Activated gamma-delta T cell treated with anti-CD3 and anti-CD28 coated beads, Interleukin-2, amount 50 U/mL, for 16 hours (primary cell): ENCODE measurements at regions not wholly inside any gene's neighbourhood (a gene's known extent, or its start where the extent isn't known, plus 50 kb on each side); places are given as distances from the start of the nearest gene placed in this dataset.

ENCODE experiments used
- DNase-seq: peaks from one replicate; pipeline ENCODE4 v3.0.0-alpha.2; 2020; ENCODE audit warnings: low read depth

DNA sequence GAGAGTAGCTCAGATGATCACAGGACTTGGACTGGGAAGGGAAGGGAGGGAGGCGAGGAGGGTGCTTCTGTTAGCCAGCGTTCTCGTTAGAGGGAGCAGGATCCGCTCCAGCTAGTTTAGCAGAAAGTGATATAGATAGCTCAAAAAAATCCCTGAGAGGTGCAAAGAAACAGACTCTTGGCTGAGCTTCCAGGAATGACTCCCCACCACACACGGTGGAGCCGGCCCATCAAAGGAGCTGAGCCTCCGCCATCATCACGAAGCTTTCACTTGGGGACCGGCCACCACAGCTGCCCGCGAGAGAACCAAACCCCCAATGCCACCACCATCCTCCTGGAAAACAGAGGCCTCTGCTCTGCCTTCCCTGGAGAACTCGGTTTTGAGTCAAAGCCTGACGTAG, 124.6 kb upstream of the BCL2L14 start:
- DNase-seq = no peak

DNA sequence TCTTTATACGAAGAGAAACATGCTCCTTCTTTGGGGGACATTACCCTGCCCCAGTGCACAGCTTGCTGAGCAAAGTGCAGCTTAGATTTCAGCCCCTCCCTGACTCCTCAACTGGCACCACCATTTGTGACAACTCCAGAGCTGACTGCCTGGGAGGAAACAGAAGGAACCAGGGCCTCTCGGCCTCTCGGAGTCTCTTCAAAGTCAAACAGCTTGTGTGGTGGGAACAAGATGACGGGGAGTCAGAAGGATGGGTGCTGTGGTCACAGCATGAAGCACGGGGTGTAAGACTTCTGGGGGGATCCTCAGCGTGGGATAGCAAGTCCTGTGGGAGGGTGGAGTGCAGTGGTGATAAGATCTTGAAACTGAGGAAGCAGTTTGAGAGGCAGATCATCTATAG, 123.5 kb upstream of the BCL2L14 start:
- no peak for DNase-seq

DNA sequence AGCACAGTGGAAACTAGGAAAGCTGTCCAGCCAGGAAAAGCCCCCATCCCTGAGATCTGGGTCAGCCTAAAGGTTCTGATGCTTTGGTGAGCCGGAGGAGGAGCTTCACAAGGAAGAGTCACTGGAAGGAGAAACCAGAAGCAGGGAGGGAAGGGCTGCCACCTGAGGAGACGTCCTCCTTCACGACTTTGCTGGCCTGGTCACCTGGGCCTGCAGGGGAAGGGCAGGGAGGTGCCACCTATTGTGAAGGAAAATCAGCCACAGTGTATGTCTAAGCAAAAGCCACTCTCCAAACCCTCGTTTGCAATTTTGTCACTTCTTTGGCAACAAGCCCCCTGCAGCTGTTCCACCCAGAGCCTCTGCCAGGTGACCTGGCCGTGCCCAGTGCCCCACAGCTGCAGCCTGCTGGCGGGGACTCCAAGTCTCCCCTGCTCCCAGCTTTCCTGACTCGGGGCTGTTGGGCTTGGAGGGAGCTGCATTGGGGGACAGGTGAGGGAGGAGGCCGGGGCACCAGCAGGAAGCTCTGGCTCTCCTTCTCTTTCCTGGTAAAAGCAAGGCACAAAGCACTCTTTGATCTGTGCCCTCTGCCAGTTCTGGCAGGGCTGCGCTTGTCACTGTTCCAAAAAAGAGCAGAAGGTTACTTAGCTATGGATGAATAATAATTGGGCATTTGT, 120.9 kb upstream of the BCL2L14 start:
- no peak for DNase-seq

DNA sequence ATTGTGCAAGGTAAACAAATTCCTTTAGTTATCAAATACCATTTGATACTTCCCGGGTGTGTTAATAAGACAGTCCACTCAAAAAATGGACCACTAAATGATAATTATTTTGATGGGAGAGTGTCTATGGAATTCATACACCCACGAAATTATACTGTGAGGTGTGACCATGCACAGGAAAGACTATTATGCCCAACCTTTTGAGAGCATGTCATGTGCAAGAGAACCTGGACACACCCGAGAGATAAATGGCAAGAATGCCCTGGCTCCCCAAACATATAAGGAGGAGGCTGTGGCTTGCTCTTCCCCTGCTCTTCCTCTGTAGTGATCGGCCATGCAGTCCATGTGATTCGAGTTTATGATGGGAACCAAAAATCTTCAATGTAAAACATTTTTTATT, 119.5 kb upstream of the BCL2L14 start:
- DNase-seq = no peak

DNA sequence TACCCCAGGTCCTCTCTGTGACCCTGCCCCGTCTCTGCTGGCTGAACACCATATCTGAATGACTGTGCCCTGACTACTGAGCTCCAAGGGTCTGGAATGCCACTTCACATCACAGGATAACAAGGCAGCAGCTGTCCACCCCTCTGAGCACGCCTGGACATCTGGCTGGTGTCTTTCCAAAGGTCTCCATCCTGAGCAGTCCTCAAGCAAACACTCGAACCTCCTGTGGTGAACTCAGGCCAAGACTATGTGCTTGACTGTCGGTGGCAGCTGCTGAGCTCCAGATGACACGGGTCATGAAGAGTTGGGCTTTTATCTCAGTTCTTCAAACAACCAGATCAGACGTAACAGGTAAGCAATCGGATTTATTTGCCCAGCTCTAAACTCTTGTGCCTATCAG, 117.2 kb upstream of the BCL2L14 start:
- no peak for DNase-seq

DNA sequence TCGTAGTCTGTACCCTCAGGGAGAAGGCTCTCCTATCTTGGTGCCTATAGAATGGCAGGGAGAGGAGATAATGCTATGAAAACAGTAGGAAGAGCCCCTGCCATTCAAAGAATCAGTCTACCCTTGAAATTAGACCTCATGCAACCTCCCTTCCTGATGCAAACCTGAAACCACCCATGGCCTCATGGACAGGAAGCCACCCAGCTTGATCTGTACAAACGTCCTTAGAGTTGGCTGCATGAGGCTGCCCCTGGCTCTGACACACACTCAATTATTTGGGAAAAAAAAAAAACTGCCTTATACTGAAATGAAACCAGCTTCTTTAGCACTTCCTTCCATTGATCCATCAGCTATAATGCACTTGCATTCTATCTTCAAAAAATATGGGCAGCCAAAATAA, 116.6 kb upstream of the BCL2L14 start:
- DNase-seq = no peak

DNA sequence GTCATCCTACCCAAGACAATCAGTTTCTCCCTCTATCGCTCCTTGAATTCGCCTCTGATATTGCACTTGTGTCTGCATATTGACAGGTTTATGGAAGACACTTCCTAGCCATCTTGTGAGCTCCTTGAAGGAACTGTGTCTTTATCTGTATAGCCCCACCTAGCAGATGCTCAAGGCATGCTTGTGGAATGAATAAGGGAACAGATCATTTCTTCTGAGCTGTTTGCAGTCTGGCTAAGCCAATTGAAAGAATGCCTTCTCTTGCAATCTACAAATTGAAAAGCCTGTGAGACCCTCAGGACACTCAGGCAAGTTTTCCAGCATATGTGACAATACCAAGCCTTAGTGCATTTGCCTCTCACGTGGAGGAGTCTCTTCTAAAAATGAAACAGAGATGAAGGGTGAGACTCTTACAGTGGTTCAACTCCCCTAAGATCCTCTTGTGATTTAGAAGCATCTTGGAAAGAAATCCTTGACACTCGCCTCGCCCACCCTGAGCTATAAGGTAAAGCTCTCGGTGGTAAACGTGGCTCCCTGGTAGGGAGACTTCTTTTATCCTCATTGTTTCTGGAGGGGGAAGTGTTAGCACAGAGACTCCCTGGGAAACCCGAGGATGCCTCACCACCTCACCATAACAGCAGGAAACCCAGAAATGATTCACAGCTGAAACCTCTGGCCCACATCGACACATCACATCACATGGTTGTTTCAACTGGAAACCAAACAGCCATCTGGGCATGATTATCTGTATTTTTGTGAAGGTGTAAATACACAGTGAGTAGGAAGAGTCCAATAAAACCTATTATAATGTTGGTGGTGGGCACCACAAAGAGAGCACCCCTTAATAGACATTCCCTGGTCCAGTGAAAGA, 112.3 kb upstream of the BCL2L14 start:
- peak; percentile 12 for DNase-seq

DNA sequence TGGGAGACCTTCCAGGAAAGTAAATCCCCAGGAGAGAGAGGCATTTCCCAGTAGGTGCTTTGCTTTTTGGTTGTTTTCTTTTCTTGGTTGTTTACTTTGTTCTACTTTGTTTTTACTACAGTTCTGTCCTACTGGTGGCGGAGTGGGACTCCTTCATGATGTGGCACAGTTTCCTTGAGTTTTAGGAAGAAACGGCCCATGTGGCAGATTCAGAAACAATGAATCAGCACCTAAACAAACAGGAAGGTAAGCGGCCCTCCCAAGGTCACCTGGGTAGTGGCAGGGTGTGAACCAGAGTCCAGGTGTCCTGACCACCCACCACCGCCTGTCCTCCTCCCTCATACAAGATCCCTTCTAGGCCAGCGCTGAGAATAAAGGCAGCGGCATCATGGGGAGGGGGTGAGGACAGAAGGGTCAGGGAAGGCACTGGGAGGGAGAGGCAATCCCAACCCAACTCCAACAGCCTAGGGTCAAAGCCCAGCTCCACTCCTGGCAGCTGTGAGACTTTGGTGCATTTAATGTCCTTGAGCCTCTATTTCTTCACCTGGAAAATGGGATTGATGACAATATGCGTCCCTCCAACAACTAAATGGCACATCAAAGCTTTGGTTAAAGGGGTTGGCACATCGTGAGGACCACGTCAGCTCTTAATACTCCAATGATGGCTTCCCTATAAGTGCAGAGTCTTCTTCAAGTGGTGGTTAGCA, 111.5 kb upstream of the BCL2L14 start:
- no peak for DNase-seq

DNA sequence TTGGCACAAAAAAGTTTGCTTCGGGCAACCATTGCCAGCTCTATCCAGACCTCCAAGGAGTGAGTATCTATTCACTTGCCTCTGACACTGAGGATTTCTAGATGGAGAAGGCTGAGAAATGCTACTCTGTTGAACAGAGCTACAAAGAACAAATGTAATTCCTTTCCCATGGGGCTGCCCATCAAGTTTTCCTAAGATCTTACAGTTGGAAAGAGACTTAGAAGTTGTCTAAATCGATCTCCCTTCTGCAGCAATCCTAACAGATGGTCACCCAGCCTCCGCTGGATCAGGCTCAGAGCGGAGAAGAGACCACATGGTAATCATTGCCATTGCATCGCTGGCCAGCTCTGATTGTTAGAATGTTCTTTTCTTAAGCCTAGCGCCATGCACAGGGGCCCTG, 110.1 kb upstream of the BCL2L14 start:
- no peak for DNase-seq

DNA sequence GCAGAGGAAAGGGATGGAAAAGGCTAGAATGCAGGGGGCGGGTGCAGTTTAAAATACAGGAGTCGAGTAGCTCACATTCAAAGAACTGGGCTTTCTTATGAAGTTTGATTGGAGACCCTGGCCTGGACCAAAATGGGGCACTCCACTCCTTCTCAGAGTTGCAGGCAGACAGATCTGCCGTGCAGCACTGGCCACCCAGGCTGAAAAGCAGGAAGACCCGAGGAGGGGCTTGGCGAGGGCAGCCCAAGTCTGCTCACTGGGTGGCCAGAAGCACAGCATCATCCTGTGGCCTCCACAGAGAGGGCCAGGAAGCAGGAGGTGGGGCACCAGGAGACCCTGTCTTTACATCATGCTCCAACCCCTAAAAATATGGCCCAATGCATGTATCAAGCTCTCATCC, 109.1 kb upstream of the BCL2L14 start:
- no peak for DNase-seq

DNA sequence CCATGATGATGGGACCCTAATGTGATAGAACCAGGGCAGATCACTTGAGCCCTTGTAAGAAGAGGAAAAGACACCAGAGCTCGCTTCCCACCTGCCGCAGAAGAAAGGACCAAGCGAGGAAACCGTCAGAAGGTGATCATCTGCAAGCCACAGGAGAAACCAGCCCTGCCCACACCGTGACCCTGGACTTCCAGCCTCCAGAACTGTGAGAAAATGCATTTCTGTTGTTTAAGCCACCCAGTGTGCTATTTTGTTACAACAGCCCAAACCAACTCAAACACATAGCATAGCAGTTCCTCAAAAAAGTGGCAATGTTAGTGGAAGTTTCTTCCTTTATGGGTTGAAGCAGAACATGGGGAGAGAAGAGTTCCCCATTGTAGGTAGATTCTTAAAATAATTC, 107.9 kb upstream of the BCL2L14 start:
- DNase-seq = no peak

DNA sequence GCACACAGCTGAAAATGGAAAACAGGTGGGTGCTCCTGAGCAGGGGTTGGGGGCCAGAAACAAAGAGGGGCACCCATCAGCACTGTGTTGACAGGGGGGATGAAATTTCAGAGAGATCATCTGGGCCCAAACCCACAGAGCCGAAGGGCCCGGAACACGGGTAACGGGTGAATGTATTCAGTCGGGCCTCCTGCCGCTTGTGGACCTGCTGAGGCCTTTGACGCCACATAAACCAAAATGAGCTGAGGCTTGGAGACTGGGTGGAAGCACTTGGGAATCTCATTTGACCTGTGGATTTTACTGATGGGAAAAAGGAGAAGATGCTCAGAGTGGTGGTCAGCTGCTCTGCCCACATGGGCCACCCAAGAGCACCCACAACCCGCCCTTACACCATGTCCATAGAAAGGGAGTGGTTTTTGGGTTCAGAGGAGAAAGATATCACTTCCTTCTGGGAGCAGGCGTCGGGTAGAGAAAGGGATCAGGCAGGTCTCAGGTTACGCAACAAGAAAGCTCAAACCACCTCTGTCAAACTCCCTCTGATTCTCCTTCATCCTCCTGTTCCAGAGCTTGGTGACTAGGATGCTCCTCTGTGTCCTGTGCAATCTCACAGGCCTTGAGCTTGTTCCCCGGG, 106.8 kb upstream of the BCL2L14 start:
- no peak for DNase-seq

DNA sequence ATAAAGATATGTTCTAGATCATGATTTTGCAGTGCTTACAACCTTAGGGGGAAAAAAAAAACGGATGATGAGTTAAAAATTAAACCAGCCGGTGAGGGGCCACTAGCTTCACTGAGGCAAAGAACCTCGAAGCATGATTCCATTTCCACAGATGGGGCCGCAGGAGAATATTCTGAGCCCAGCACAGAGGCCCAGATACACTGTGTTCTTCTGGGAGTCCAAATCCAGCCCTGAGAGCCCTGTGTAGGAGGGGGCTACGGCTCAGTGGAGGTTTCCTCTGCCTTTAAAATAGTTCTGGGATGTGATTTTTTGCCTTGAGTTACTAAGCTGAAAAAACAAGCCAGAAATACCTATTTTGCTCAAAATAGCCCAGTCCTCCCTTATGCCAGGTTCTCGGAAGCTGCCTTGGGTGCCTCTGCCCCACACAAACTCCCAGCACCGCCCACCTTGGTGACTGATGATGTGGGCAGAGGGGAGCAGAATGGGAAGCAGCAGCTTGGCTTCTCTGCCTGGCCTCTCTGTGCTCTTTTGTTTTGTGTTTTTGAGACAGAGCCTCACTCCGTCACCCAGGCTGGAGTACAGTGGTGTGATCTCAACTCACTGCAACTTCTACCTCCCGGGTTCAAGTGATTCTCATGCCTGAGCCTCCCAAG, 105.4 kb upstream of the BCL2L14 start:
- DNase-seq = no peak

DNA sequence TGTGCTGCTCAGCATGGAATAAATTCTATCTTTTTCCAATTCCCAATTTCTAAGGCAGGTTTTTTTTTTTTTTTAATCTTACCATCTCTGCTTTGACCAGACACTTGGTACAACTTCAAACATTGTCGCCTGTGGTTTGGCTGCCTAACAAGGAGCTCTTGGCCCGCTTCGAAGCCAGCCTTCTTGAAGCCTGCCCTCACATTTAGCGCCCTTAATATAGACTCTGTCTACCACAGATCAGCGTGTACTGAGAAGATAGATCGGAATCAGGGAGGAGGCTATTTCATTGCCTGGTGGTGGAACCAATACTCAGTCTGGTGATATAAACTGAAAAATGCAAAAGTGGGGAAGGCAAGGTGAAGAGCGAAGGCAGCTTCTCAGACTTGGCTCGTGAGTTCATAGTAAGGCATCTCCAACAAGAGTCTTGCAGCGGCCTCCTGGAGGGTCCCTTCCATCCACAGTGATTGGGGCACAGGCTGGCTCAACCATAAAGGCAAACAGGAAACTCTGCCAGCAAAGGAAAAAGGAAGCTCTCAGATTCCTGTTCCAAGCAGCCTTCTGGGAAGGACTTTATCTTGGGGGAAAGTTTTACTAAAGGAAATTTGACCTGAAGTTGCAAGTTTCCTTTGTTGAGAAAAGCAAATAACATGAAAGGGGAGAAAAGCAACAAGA, 103.2 kb upstream of the BCL2L14 start:
- DNase-seq = no peak

DNA sequence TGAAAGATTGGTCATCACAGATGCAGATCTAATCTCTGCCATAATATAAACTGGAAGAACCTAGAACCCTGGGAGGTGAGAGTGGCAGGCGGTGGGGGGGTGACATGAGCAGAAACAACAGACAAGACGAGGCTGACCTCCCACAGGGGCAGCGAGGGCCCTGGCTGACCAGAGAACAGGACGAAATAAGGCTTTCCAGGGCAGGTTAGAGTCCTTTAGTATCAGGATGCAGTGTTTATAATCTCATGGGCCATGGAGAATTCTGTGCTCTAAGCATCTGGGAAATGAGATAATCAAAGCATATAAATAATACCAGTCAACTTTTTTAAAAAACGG, 102.7 kb upstream of the BCL2L14 start:
- no peak for DNase-seq

DNA sequence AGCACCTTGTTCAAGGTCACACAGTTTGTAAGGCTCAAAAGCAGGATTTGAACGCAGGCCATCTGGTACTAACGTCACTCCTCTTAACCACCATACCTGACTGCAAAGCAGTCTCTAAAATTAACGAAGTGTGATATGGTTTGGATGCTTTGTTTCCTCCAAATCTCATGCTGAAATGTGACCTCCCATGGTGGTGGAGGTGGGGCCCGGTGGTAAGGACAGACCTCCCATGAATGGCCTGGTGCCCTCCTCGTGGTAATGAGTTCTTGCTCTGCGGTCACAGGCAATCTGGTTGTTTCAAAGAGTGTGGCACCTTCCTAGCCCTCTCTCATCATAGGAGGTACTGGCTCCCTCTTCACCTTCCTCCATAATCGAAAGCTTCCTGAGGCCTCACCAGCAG, 102.2 kb upstream of the BCL2L14 start:
- DNase-seq = no peak

DNA sequence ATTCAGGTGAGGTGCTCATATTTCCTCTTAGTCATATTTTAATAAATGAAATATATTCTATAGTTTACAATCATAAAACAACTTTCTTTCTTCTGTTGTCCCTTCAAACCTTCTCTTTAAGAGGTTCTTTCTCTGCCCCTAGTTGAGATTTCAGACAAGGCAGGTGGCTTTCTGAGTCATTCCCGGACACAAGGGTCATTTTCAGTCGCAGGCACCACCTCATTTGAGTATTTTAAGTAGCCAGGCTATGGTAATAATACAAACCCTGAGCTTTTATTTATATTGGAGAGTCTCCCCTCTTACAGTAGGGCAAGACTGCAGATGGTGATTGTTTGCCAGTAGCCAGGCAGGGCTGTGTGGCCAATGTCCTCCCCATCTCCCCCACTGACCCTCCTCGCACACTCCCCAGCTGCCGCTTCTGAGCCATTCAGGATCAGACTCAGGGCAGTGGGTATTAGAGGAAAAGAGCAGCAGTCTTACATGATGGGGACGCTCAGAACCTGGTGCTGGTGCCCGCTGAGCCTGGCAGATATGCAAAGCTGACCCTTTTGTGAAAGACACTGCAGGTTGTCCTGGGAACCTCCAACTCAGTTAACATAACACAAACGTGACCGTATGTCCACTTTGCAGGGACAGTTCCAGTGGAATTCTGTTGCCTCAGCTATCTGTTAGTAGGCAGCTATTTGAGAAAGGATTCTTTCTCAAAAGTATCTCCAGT, 101.1 kb upstream of the BCL2L14 start:
- no peak for DNase-seq

DNA sequence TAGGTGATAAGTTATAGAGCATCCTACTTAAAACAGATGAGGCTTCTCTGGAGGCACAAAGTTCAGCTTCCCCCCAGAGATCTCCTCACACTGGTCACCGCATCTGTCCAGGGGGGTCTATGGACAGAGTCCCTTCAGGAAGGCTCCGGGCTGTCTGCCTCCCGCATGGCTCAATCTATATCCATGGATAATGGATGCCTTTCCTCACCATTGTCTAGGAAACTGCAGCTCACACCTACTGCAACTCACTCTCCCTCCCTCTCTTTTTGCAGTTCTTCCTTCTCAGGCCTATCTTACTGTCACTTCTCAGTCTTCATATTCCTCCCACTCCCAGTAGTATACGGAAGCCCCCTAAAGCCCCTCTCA, 100.6 kb upstream of the BCL2L14 start:
- DNase-seq = no peak

DNA sequence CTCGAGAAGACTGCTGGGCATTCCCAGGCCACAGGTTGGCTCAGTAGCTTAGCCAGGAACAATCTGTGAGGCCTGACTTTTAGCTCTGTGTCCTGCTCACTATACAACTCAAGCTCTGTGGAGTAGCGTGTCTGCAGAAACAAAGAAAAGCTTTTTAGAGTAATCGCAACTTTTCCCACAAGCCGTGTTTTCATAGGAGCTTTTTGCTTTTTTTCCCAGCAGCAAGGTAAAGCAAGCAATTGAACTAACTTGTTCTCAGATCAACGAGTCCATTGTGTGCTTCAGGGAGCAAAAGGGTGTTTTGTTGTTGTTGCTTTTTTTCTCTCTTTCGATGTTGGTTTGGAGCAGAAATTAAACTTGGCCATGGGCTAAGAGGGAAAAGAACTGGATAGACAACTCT, 97.3 kb upstream of the BCL2L14 start:
- DNase-seq = no peak

DNA sequence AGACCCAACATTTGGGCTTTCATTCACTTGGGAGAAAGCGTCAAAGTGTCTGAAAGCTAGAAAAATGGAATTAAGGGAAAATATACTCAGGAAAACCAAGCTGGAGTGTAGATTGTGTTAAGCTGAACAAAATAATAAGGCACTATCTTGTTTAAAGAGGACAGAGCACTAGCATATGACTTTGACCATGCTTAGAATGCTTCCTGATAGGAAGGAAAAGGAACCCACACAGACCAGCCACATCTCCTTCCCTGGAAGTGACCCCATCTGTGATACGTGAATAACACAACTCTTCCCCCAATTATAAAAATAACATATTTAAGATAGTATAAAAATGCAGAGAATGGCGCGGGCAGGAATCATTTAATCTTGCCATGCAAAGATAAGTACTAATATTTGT, 94.7 kb upstream of the BCL2L14 start:
- DNase-seq = no peak

DNA sequence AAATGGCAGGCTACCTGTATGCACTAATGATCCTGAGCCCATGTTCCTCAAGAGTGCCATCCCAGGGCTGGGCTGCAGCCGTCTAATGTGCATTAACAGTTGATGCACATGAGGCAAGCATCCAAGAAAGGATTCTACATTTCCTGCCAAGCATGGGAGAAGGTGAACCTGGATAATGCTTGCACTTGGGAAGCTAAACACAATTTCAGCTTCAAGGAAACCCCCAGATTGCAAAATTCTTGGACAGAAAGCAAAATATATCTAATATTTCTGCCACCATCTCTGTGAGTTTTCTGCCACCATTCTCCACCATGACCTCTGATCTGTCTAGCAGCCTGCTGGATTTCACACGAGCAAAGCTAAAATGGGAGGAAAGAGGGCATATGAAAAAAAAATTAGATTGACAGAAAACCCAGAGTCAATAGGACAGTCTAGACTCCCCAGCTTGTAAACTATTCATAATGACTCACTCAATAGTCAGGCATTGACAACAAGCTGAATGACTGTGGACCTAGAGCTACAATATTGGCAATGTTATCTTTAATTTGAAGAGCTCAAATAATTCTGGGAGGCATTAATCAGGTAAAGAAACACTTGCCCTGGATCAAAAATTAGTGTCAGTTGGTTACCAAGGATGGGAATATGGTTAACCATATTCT, 91.9 kb upstream of the BCL2L14 start:
- DNase-seq = no peak
